DND-41 (cell line): ENCODE measurements at regions not wholly inside any gene's neighbourhood (a gene's known extent, or its start where the extent isn't known, plus 50 kb on each side); places are given as distances from the start of the nearest gene placed in this dataset.

Experiments
- ATAC-seq: fragments of 200-7000 bp; cut with Tn5 transposase; 3 replicates; pipeline ENCODE4 v1.9.1; 2021; ENCODE audit warnings: low read depth; ENCODE audit not compliant: insufficient read depth
- DNase-seq: peaks from one replicate; pipeline ENCODE4 v3.0.0-alpha.2; 2020
- H2AFZ ChIP-seq: 2 replicates; pipeline ENCODE4 v1.6.0; 2012; ENCODE audit warnings: low read depth, low read length
- H3K27ac ChIP-seq: 2 replicates; pipeline ENCODE4 v1.5.1; 2012; ENCODE audit warnings: low read length, inconsistent platforms
- H3K27me3 ChIP-seq: fragments of 200-600 bp; sonication (generic); 2 replicates; pipeline ENCODE4 v1.6.0; 2012; ENCODE audit warnings: low read length, mild to moderate bottlenecking, inconsistent platforms; ENCODE audit not compliant: insufficient read depth, poor library complexity
- H3K36me3 ChIP-seq: 2 replicates; pipeline ENCODE4 v1.5.1; 2012; ENCODE audit warnings: low read length, inconsistent platforms; ENCODE audit not compliant: insufficient read depth
- H3K4me1 ChIP-seq: 2 replicates; pipeline ENCODE4 v1.5.1; 2012; ENCODE audit warnings: mild to moderate bottlenecking, low read length; ENCODE audit not compliant: insufficient read depth
- H3K4me2 ChIP-seq: 2 replicates; pipeline ENCODE4 v1.6.0; 2012; ENCODE audit warnings: mild to moderate bottlenecking, moderate library complexity, low read length, inconsistent platforms; ENCODE audit not compliant: insufficient read depth
- H3K4me3 ChIP-seq, 2 experiments: fragments of 200-600 bp in 1 of 2; shearing (Covaris generic) in 1 of 2; 2 replicates each; pipeline ENCODE4 v1.5.1; 2012 to 2016; ENCODE audit warnings: inconsistent platforms in 2 of 2, low read length in 2 of 2, mild to moderate bottlenecking in 2 of 2, low read depth in 1 of 2, moderate library complexity in 1 of 2
- H3K79me2 ChIP-seq: 2 replicates; pipeline ENCODE4 v1.6.0; 2012; ENCODE audit warnings: low read length, inconsistent platforms; ENCODE audit not compliant: insufficient read depth
- H3K9ac ChIP-seq: 2 replicates; pipeline ENCODE4 v1.6.0; 2012; ENCODE audit warnings: low read depth, mild to moderate bottlenecking, inconsistent platforms, low read length, moderate library complexity
- H3K9me3 ChIP-seq: 2 replicates; pipeline ENCODE4 v1.5.1; 2012; ENCODE audit warnings: low read length, moderate library complexity, mild to moderate bottlenecking, inconsistent platforms; ENCODE audit not compliant: insufficient read depth, severe bottlenecking
- H4K20me1 ChIP-seq: 2 replicates; pipeline ENCODE4 v1.6.0; 2012; ENCODE audit warnings: low read length; ENCODE audit not compliant: insufficient read depth
- CTCF ChIP-seq: IDR thresholded peaks from 2 replicates; pipeline ENCODE4 v1.5.1; 2012; ENCODE audit warnings: borderline replicate concordance, low read length, moderate library complexity, mild to moderate bottlenecking; ENCODE audit not compliant: poor library complexity, severe bottlenecking; ENCODE audit errors: extremely low read depth
- EZH2 ChIP-seq: IDR thresholded peaks from 3 replicates; pipeline ENCODE4 v1.6.1; 2012; ENCODE audit warnings: borderline replicate concordance, low read depth, mild to moderate bottlenecking, moderate library complexity, low read length, inconsistent platforms; ENCODE audit not compliant: severe bottlenecking

DNA sequence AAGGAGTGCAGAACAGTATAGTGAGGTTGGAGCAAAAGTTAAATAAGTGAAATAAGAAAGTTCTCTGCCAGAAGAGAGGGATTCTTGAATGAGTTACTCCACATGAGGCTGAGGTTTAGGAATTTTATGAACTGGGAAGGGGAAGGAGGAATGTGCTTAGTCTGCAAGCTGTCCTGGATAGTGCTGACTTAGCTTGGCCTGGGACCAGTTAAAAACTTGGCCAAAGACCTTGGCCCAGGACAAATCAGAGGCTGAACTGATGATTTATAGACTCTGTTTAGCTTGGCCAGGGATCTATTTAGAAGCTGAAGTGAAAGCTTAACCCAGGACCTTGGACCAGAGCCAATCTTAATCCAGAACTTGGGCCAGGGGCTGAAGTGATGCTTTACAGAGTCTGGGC, 244.4 kb upstream of the RBMY1B start:
- no peaks in the 10 kb centered on the region for H3K27me3 ChIP-seq
- H3K79me2 ChIP-seq: no peaks in the 10 kb centered on the region
- TF ChIP-seq EZH2: no peak
- TF ChIP-seq CTCF: no peak
- no peak overlapping the region for H3K27ac ChIP-seq
- DNase-seq: no peak
- no peaks in the 10 kb centered on the region for H3K4me1 ChIP-seq
- H4K20me1 ChIP-seq: no peaks in the 10 kb centered on the region
- no peak overlapping the region for H3K4me3 ChIP-seq
- no peaks in the 10 kb centered on the region for H3K9me3 ChIP-seq
- H3K9ac ChIP-seq: no peak overlapping the region
- H3K4me2 ChIP-seq: no peak overlapping the region
- no peak for ATAC-seq
- no peaks in the 10 kb centered on the region for H3K36me3 ChIP-seq
- H2AFZ ChIP-seq: no peak overlapping the region

DNA sequence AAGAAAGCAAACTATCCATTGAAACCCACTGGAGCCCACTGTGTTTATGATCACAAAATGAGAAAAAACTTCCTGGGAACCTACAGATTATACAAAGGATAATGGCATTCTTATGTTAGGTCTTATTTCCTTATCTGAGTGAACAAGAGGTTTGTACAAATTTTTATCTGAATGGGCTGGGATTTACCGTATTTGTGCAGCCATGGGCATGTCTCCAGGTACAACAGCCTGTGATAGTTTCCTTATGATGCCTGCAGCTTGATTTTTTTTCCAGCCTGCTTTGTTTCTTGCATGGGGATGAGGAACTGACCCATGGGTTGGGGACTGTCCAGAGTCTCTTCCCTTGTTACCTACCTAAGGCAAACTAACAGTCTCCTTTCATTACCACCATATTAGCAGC, 244.0 kb upstream of the RBMY1B start:
- Histone ChIP-seq H3K9ac (no peak overlapping the region), H2AFZ (no peak overlapping the region), H3K27me3 (no peaks in the 10 kb centered on the region), H3K36me3 (no peaks in the 10 kb centered on the region), H3K9me3 (no peaks in the 10 kb centered on the region), H3K27ac (no peak overlapping the region), H3K4me2 (no peak overlapping the region), H3K79me2 (no peaks in the 10 kb centered on the region), H3K4me3 (no peak overlapping the region), H4K20me1 (no peaks in the 10 kb centered on the region), H3K4me1 (no peaks in the 10 kb centered on the region)
- ATAC-seq: no peak
- DNase-seq: no peak
- TF ChIP-seq EZH2: no peak
- TF ChIP-seq CTCF: no peak

- no peak for DNase-seq
- H2AFZ ChIP-seq: no peak overlapping the region
Measured at GRCh38 chrY:21287769-21288168, 223.4 kb upstream of the RBMY1B start.

More at GRCh38 chrY:21287769-21288168, 223.4 kb upstream of the RBMY1B start:
- no peaks in the 10 kb centered on the region for H3K79me2 ChIP-seq
- ATAC-seq: no peak
- H4K20me1 ChIP-seq: no peaks in the 10 kb centered on the region
- H3K36me3 ChIP-seq: no peaks in the 10 kb centered on the region
- no peak overlapping the region for H3K27ac ChIP-seq
- no peak overlapping the region for H3K4me2 ChIP-seq
- H3K27me3 ChIP-seq: no peaks in the 10 kb centered on the region
- H3K9ac ChIP-seq: no peak overlapping the region
- H3K9me3 ChIP-seq: no peaks in the 10 kb centered on the region
- no peak for TF ChIP-seq EZH2
- no peak for TF ChIP-seq CTCF
- no peaks in the 10 kb centered on the region for H3K4me1 ChIP-seq
- no peak overlapping the region for H3K4me3 ChIP-seq
